OCI-LY7 (cell line): ENCODE measurements at regions not wholly inside any gene's neighbourhood (a gene's known extent, or its start where the extent isn't known, plus 50 kb on each side); places are given as distances from the start of the nearest gene placed in this dataset.

Experiments
- BruUV-seq: library from RNA; stranded (reverse); fragments of 400-500 nt; replicated peaks from 2 replicates; lab custom pipeline; 2021; lab: Mats Ljungman, UMichigan
- CTCF ChIA-PET: fragments of 300-600 bp; sonication (Branson Sonifier 250); formaldehyde crosslinking; loops from one replicate; lab custom pipeline; 2022; ENCODE audit warnings: antibody characterized with exemption; ENCODE audit not compliant: unreplicated experiment; lab: Charles Lee
- POLR2A ChIA-PET: fragments of 300-600 bp; sonication (Branson Sonifier 250); formaldehyde crosslinking; loops from one replicate; lab custom pipeline; 2022; ENCODE audit warnings: antibody characterized with exemption; lab: Charles Lee
- DNase-seq: peaks from one replicate; pipeline ENCODE4 v3.0.0-alpha.2; 2015; ENCODE audit warnings: low spot score
- H2AFZ ChIP-seq: fragments of 200-600 bp; sonication (generic), shearing (Covaris generic); 2 replicates; pipeline ENCODE4 v1.6.1; 2014; ENCODE audit warnings: mild to moderate bottlenecking, antibody characterized with exemption, low read length, moderate library complexity
- H3K27ac ChIP-seq: fragments of 200-600 bp; sonication (generic); 2 replicates; pipeline ENCODE4 v1.5.1; 2014; ENCODE audit warnings: mixed run types, low read depth, mild to moderate bottlenecking, moderate library complexity, low read length, inconsistent platforms; ENCODE audit not compliant: poor library complexity, severe bottlenecking
- H3K36me3 ChIP-seq: fragments of 200-600 bp; sonication (generic); 2 replicates; pipeline ENCODE4 v1.6.1; 2014; ENCODE audit warnings: mild to moderate bottlenecking, antibody characterized with exemption, low read length, moderate library complexity, mixed read lengths; ENCODE audit not compliant: insufficient read depth
- H3K4me1 ChIP-seq: fragments of 200-600 bp; sonication (generic); 2 replicates; pipeline ENCODE4 v1.5.1; 2014; ENCODE audit warnings: mild to moderate bottlenecking, low read length; ENCODE audit not compliant: insufficient read depth, poor library complexity, severe bottlenecking
- H3K4me2 ChIP-seq: fragments of 200-600 bp; sonication (generic); 2 replicates; pipeline ENCODE4 v1.6.1; 2014; ENCODE audit warnings: mild to moderate bottlenecking, low read length
- H3K4me3 ChIP-seq: fragments of 200-600 bp; sonication (generic); 2 replicates; pipeline ENCODE4 v1.5.1; 2014; ENCODE audit warnings: mild to moderate bottlenecking, low read depth, low read length; ENCODE audit not compliant: poor library complexity, severe bottlenecking
- H3K79me2 ChIP-seq: fragments of 200-600 bp; sonication (generic); 2 replicates; pipeline ENCODE4 v1.6.1; 2016; ENCODE audit warnings: low read depth, mild to moderate bottlenecking, low read length, moderate library complexity, mixed read lengths; ENCODE audit not compliant: insufficient read depth
- H3K9me2 ChIP-seq: fragments of 200-600 bp; sonication (generic); 2 replicates; pipeline ENCODE4 v1.6.1; 2016; ENCODE audit warnings: mild to moderate bottlenecking, low read length, mixed read lengths; ENCODE audit not compliant: insufficient read depth
- H3K9me3 ChIP-seq: fragments of 200-600 bp; sonication (generic); 2 replicates; pipeline ENCODE4 v1.6.1; 2014; ENCODE audit warnings: mild to moderate bottlenecking, mixed run types, low read length, mixed read lengths
- H4K20me1 ChIP-seq: fragments of 200-600 bp; sonication (generic); 2 replicates; pipeline ENCODE4 v1.6.1; 2014; ENCODE audit warnings: mild to moderate bottlenecking, antibody characterized with exemption, low read length, moderate library complexity, mixed read lengths; ENCODE audit not compliant: insufficient read depth
- CTCF ChIP-seq: fragments of 200-600 bp; sonication (generic); conservative IDR thresholded peaks from 2 replicates; pipeline ENCODE4 v1.5.1; 2014; ENCODE audit warnings: mild to moderate bottlenecking, antibody characterized with exemption, low read length, moderate library complexity, mixed read lengths
- EZH2phosphoT487 ChIP-seq: fragments of 200-600 bp; sonication (generic); IDR thresholded peaks from 2 replicates; pipeline ENCODE4 v1.6.1; 2018; ENCODE audit warnings: low read depth, borderline replicate concordance, mild to moderate bottlenecking, mixed run types, antibody characterized with exemption, low read length, moderate library complexity, mixed read lengths
- intact Hi-C: fragments of 100-400 bp; cut with micrococcal nuclease; formaldehyde crosslinking; loops from one replicate; pipeline ENCODE4 v1.10.0; 2022; ENCODE audit not compliant: unreplicated experiment

- no peak overlapping the region for H3K4me2 ChIP-seq
- POLR2A ChIA-PET, result no interaction called here
Measured at GRCh38 chr10:131842351-131843088, 58.3 kb upstream of the PPP2R2D start.

GRCh38 chr10:131843089-131843595 lies 57.7 kb upstream of the PPP2R2D start:
- intact Hi-C loops, result no loop called here
- H3K4me2 ChIP-seq, result no peak overlapping the region
- no peak overlapping the region for H2AFZ ChIP-seq
- no peaks in the 10 kb centered on the region for H4K20me1 ChIP-seq
- ChIA-PET CTCF (no interaction called here), POLR2A (no interaction called here)
- DNase-seq, result no peak
- no TSS peak for BruUV-seq
- H3K36me3 ChIP-seq, result no peaks in the 10 kb centered on the region
- no peaks in the 10 kb centered on the region for H3K9me3 ChIP-seq
- no peaks in the 10 kb centered on the region for H3K4me1 ChIP-seq
- no peaks in the 10 kb centered on the region for H3K9me2 ChIP-seq
- H3K27ac ChIP-seq, result no peak overlapping the region
- no peak for TF ChIP-seq EZH2phosphoT487
- TF ChIP-seq CTCF, result no peak
- H3K79me2 ChIP-seq, result no peaks in the 10 kb centered on the region
- H3K4me3 ChIP-seq, result no peak overlapping the region

More at GRCh38 chr10:131842351-131843088, 58.3 kb upstream of the PPP2R2D start:
- H4K20me1 ChIP-seq, result no peaks in the 10 kb centered on the region
- H3K9me2 ChIP-seq, result no peaks in the 10 kb centered on the region
- H2AFZ ChIP-seq, result no peak overlapping the region
- no peaks in the 10 kb centered on the region for H3K9me3 ChIP-seq
- BruUV-seq, result no TSS peak
- no peak for TF ChIP-seq CTCF
- TF ChIP-seq EZH2phosphoT487, result no peak
- no peaks in the 10 kb centered on the region for H3K4me1 ChIP-seq
- DNase-seq, result no peak
- no peaks in the 10 kb centered on the region for H3K36me3 ChIP-seq
- H3K27ac ChIP-seq, result no peak overlapping the region
- CTCF ChIA-PET, result no interaction called here
- intact Hi-C loops, result no loop called here
- H3K4me3 ChIP-seq, result no peak overlapping the region
- no peaks in the 10 kb centered on the region for H3K79me2 ChIP-seq

- no peak overlapping the region for H3K4me2 ChIP-seq
- ChIA-PET POLR2A (interaction anchor here (0.6 kb wide), 3 partner anchors 178 to 850 kb away, joined by 3 to 5 read pairs (median 3); no protein-coding TSS in a partner anchor), CTCF (no interaction called here)
- intact Hi-C loops, result no loop called here
- H2AFZ ChIP-seq, result no peak overlapping the region
- TF ChIP-seq CTCF (no peak), EZH2phosphoT487 (no peak)
- H3K9me3 ChIP-seq, result no peaks in the 10 kb centered on the region
- no TSS peak for BruUV-seq
- H3K9me2 ChIP-seq, result no peaks in the 10 kb centered on the region
- no peak overlapping the region for H3K4me3 ChIP-seq
- no peaks in the 10 kb centered on the region for H3K36me3 ChIP-seq
- no peaks in the 10 kb centered on the region for H3K79me2 ChIP-seq
- no peaks in the 10 kb centered on the region for H3K4me1 ChIP-seq
- no peak overlapping the region for H3K27ac ChIP-seq
- no peaks in the 10 kb centered on the region for H4K20me1 ChIP-seq
- DNase-seq, result no peak
Measured at GRCh38 chr10:131843881-131844284, 56.9 kb upstream of the PPP2R2D start.
